GM18505 (cell line): ENCODE measurements at regions not wholly inside any gene's neighbourhood (a gene's known extent, or its start where the extent isn't known, plus 50 kb on each side); places are given as distances from the start of the nearest gene placed in this dataset.

Experiments used
- ATAC-seq: cut with Tn5 transposase; IDR thresholded peaks from one replicate; pipeline ENCODE4 v1.9.1; 2021; ENCODE audit not compliant: unreplicated experiment
- POLR2A ChIP-seq: IDR thresholded peaks from 4 replicates; pipeline ENCODE4 v1.6.1; 2011; ENCODE audit warnings: borderline replicate concordance; ENCODE audit not compliant: insufficient read depth, insufficient read length; ENCODE audit errors: extremely low read depth

GRCh38 chr16:85333337-85333736, 221.1 kb upstream of the CIBAR2 start:
- TF ChIP-seq POLR2A = no peak
- no peak for ATAC-seq

GRCh38 chr16:85333744-85334640, 221.7 kb upstream of the CIBAR2 start:
- TF ChIP-seq POLR2A = no peak

GRCh38 chr16:85334718-85335583, 222.7 kb upstream of the CIBAR2 start:
- no peak for ATAC-seq
- no peak for TF ChIP-seq POLR2A

More at GRCh38 chr16:85333744-85334640, 221.7 kb upstream of the CIBAR2 start:
- no peak for ATAC-seq

- no peak for ATAC-seq
- TF ChIP-seq POLR2A = no peak
These were observed 223.6 kb upstream of the CIBAR2 start for GRCh38 chr16:85335584-85336491.

GRCh38 chr16:85337910-85338637, 225.8 kb upstream of the CIBAR2 start:
- no peak for TF ChIP-seq POLR2A
- ATAC-seq = no peak

- TF ChIP-seq POLR2A = no peak
- no peak for ATAC-seq
These were observed 226.3 kb upstream of the CIBAR2 start for GRCh38 chr16:85338638-85338982.

- no peak for ATAC-seq
- no peak for TF ChIP-seq POLR2A
These were observed 226.9 kb upstream of the CIBAR2 start for GRCh38 chr16:85338989-85339685.

GRCh38 chr16:85341972-85342695, 229.9 kb upstream of the CIBAR2 start:
- no peak for TF ChIP-seq POLR2A
- ATAC-seq = no peak

- no peak for TF ChIP-seq POLR2A
- no peak for ATAC-seq
These were observed 232.3 kb upstream of the CIBAR2 start for GRCh38 chr16:85344502-85345128.

- no peak for TF ChIP-seq POLR2A
- ATAC-seq = no peak
These were observed 232.9 kb upstream of the CIBAR2 start for GRCh38 chr16:85345129-85345639.
